ENCODE measurements at regions not wholly inside any gene's neighbourhood (a gene's known extent, or its start where the extent isn't known, plus 50 kb on each side); places are given as distances from the start of the nearest gene placed in this dataset.

- no peak for TF ChIP-seq EZH2phosphoT487 (IDR thresholded peaks at IDR 0.05; ENCODE audit: low read length)
- TF ChIP-seq EZH2 (optimal IDR thresholded peaks at IDR 0.05; ENCODE audit: low read depth, low read length): no peak
- no peak for TF ChIP-seq CTCF (IDR thresholded peaks at IDR 0.05; ENCODE audit: low read length)
- H3K4me2 ChIP-seq (ENCODE audit: low read depth, low read length): no peak overlapping the region
- no peak for DNase-seq
- no peaks in the 10 kb centered on the region for H3F3A ChIP-seq (ENCODE audit: insufficient read depth, low read length)
- H3K79me2 ChIP-seq (ENCODE audit: low read length): no peaks in the 10 kb centered on the region
- no peak overlapping the region for H3K9ac ChIP-seq (ENCODE audit: low read length)
- no peak overlapping the region for H3K4me3 ChIP-seq (ENCODE audit: low read length)
- no peaks in the 10 kb centered on the region for H3K4me1 ChIP-seq (ENCODE audit: low read length)
- no peak overlapping the region for H2AFZ ChIP-seq (ENCODE audit: low read length)
- H4K20me1 ChIP-seq (ENCODE audit: insufficient read depth, low read length): no peaks in the 10 kb centered on the region
- no peaks in the 10 kb centered on the region for H3K9me2 ChIP-seq (replicated peaks; ENCODE audit: insufficient read depth, low read length)
- H3K36me3 ChIP-seq (replicated peaks; ENCODE audit: insufficient read depth, low read length): no peaks in the 10 kb centered on the region
- no peaks in the 10 kb centered on the region for H3K27me3 ChIP-seq (replicated peaks; ENCODE audit: insufficient read depth, low read length)
- no peaks in the 10 kb centered on the region for H3K9me3 ChIP-seq (replicated peaks; ENCODE audit: insufficient read depth, low read length)
- H3K27ac ChIP-seq (ENCODE audit: low read length): no peak overlapping the region
These were observed 567.5 kb downstream of the TRHDE start for GRCh38 chr12:72839696-72840095.

GRCh38 chr12:72863671-72864070, 591.5 kb downstream of the TRHDE start:
- H3K9ac ChIP-seq (ENCODE audit: low read length): no peak overlapping the region
- no peak overlapping the region for H3K4me3 ChIP-seq (ENCODE audit: low read length)
- no peak overlapping the region for H3K27ac ChIP-seq (ENCODE audit: low read length)
- no peaks in the 10 kb centered on the region for H3F3A ChIP-seq (ENCODE audit: insufficient read depth, low read length)
- H3K36me3 ChIP-seq (replicated peaks; ENCODE audit: insufficient read depth, low read length): no peaks in the 10 kb centered on the region
- no peaks in the 10 kb centered on the region for H3K27me3 ChIP-seq (replicated peaks; ENCODE audit: insufficient read depth, low read length)
- no peaks in the 10 kb centered on the region for H3K79me2 ChIP-seq (ENCODE audit: low read length)
- no peak for TF ChIP-seq EZH2phosphoT487 (IDR thresholded peaks at IDR 0.05; ENCODE audit: low read length)
- TF ChIP-seq CTCF (IDR thresholded peaks at IDR 0.05; ENCODE audit: low read length): no peak
- no peak for TF ChIP-seq EZH2 (optimal IDR thresholded peaks at IDR 0.05; ENCODE audit: low read depth, low read length)
- DNase-seq: no peak
- no peaks in the 10 kb centered on the region for H3K4me1 ChIP-seq (ENCODE audit: low read length)
- no peak overlapping the region for H3K4me2 ChIP-seq (ENCODE audit: low read depth, low read length)
- H4K20me1 ChIP-seq (ENCODE audit: insufficient read depth, low read length): no peaks in the 10 kb centered on the region
- H2AFZ ChIP-seq (ENCODE audit: low read length): no peak overlapping the region
- no peaks in the 10 kb centered on the region for H3K9me3 ChIP-seq (replicated peaks; ENCODE audit: insufficient read depth, low read length)
- H3K9me2 ChIP-seq (replicated peaks; ENCODE audit: insufficient read depth, low read length): no peaks in the 10 kb centered on the region; the same call in 1 of the 2 replicates

GRCh38 chr12:72865921-72866320, 593.8 kb downstream of the TRHDE start:
- Histone ChIP-seq H3K79me2 (ENCODE audit: low read length) (no peaks in the 10 kb centered on the region), H3K9me3 (replicated peaks; ENCODE audit: insufficient read depth, low read length) (no peaks in the 10 kb centered on the region), H3K27me3 (replicated peaks; ENCODE audit: insufficient read depth, low read length) (no peaks in the 10 kb centered on the region), H3F3A (ENCODE audit: insufficient read depth, low read length) (no peaks in the 10 kb centered on the region), H3K9ac (ENCODE audit: low read length) (no peak overlapping the region), H2AFZ (ENCODE audit: low read length) (no peak overlapping the region), H3K4me3 (ENCODE audit: low read length) (no peak overlapping the region), H3K4me1 (ENCODE audit: low read length) (no peaks in the 10 kb centered on the region), H3K4me2 (ENCODE audit: low read depth, low read length) (no peak overlapping the region), H3K27ac (ENCODE audit: low read length) (no peak overlapping the region), H3K9me2 (replicated peaks; ENCODE audit: insufficient read depth, low read length) (no peaks in the 10 kb centered on the region; the same call in 1 of the 2 replicates), H3K36me3 (replicated peaks; ENCODE audit: insufficient read depth, low read length) (no peaks in the 10 kb centered on the region), H4K20me1 (ENCODE audit: insufficient read depth, low read length) (no peaks in the 10 kb centered on the region)
- DNase-seq: no peak
- no peak for TF ChIP-seq CTCF (IDR thresholded peaks at IDR 0.05; ENCODE audit: low read length)
- TF ChIP-seq EZH2 (optimal IDR thresholded peaks at IDR 0.05; ENCODE audit: low read depth, low read length): no peak
- no peak for TF ChIP-seq EZH2phosphoT487 (IDR thresholded peaks at IDR 0.05; ENCODE audit: low read length)

All from MM.1S (cell line).